HL-60 (cell line): ENCODE measurements at regions not wholly inside any gene's neighbourhood (a gene's known extent, or its start where the extent isn't known, plus 50 kb on each side); places are given as distances from the start of the nearest gene placed in this dataset.

Source experiments
- GABPA ChIP-seq: IDR thresholded peaks from 2 replicates; pipeline ENCODE4 v1.6.1; 2012; ENCODE audit warnings: low read depth
- TF ChIP-seq, protein P1 (sequence below): IDR thresholded peaks from 2 replicates; pipeline ENCODE4 v1.6.1; 2012; ENCODE audit warnings: low read depth; ENCODE audit not compliant: insufficient replicate concordance
- TF ChIP-seq, protein P2 (sequence below): IDR thresholded peaks from one replicate; pipeline ENCODE4 v1.5.1; 2011; ENCODE audit warnings: low read length, control low read depth, inconsistent platforms; ENCODE audit not compliant: insufficient read depth

DNA sequence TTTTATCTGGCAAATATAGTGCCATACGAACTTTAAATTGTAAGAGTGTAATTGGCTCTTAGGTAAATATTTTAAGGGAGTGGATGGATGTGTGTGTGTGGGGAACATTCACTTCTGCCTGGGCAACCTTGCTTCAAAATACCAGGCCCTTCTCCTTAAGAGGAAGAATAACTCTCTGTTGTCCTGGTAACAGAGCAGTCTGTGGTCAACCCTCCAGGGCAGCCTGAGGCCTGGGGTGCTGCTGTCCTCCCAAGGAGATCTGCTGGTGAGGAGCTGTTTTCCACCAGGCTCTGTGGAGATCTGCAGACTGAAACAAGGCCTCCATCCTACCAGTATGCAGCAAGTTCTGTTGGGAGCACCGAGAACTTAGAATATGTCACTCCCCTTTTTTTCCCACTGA lies 325.2 kb downstream of the PSAT1 start:
- TF ChIP-seq, protein P1, sequence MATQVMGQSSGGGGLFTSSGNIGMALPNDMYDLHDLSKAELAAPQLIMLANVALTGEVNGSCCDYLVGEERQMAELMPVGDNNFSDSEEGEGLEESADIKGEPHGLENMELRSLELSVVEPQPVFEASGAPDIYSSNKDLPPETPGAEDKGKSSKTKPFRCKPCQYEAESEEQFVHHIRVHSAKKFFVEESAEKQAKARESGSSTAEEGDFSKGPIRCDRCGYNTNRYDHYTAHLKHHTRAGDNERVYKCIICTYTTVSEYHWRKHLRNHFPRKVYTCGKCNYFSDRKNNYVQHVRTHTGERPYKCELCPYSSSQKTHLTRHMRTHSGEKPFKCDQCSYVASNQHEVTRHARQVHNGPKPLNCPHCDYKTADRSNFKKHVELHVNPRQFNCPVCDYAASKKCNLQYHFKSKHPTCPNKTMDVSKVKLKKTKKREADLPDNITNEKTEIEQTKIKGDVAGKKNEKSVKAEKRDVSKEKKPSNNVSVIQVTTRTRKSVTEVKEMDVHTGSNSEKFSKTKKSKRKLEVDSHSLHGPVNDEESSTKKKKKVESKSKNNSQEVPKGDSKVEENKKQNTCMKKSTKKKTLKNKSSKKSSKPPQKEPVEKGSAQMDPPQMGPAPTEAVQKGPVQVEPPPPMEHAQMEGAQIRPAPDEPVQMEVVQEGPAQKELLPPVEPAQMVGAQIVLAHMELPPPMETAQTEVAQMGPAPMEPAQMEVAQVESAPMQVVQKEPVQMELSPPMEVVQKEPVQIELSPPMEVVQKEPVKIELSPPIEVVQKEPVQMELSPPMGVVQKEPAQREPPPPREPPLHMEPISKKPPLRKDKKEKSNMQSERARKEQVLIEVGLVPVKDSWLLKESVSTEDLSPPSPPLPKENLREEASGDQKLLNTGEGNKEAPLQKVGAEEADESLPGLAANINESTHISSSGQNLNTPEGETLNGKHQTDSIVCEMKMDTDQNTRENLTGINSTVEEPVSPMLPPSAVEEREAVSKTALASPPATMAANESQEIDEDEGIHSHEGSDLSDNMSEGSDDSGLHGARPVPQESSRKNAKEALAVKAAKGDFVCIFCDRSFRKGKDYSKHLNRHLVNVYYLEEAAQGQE: no peak
- TF ChIP-seq, protein P2, sequence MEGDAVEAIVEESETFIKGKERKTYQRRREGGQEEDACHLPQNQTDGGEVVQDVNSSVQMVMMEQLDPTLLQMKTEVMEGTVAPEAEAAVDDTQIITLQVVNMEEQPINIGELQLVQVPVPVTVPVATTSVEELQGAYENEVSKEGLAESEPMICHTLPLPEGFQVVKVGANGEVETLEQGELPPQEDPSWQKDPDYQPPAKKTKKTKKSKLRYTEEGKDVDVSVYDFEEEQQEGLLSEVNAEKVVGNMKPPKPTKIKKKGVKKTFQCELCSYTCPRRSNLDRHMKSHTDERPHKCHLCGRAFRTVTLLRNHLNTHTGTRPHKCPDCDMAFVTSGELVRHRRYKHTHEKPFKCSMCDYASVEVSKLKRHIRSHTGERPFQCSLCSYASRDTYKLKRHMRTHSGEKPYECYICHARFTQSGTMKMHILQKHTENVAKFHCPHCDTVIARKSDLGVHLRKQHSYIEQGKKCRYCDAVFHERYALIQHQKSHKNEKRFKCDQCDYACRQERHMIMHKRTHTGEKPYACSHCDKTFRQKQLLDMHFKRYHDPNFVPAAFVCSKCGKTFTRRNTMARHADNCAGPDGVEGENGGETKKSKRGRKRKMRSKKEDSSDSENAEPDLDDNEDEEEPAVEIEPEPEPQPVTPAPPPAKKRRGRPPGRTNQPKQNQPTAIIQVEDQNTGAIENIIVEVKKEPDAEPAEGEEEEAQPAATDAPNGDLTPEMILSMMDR: no peak
- TF ChIP-seq GABPA: no peak
